ENCODE measurements at regions not wholly inside any gene's neighbourhood (a gene's known extent, or its start where the extent isn't known, plus 50 kb on each side); places are given as distances from the start of the nearest gene placed in this dataset.
"Not testable (repeated sequence)": the region's sequence is repeated elsewhere in the genome, so short reads cannot be mapped to it uniquely, and the experiment has no call there.

DNA sequence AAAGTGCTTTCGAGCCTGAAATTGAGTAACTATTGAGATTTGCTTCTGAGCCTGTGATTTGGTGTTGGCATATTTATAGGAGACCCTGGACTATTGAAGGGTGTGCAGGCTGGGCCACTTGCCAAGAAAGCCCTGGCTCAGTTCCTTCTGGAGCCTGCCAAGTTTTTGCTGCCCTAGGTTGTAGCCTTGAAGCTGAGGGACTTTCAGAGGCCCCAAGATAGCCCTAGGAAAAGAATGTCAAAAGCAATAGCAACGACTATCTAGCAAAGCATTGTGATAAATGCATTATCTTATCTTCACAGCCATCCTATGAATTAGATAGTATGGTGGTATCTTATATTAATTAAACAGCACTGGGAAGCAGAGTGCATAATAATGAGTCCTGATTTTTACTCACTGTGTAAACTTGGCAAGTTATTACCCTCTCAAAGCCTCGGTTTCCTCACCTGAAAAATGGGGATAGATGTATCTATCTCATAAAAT is 473.7 kb upstream of the PODXL start:
- no peak for DNase-seq (ENCODE audit: low spot score)

DNA sequence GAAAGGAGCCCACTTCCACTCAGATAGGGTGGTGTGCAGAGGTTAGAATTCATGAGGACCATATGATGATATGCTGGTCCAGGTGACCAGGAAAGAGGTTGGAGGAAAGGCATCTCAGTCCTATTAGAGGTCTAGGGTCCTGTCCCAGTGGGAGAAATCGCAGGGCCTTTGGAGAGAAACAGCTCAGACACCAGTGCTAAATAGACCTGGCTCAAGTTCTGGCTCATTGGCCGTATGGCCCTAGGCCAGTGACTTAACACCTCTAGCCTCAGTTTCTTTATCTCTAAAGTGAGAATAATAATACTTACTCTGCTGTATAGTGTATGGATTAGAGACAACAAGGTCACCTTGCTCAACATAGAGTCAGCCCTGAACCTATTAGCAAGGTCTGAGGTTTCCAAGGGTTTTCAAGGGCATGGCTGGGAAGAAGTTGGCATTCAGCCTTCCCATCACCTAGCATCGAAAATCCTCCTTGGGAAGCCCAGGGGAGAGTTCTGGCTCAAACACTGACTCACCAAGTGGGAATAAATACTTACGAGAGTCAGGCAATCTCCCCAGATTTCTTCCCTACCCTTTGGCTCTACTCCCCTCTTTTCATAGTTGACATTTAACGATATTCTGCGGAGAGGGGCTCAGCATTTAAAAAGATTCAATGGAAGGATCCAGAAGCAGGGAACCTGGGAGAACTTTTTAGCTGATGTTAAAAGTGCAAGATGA is 473.1 kb upstream of the PODXL start:
- no peak for DNase-seq (ENCODE audit: low spot score)

DNA sequence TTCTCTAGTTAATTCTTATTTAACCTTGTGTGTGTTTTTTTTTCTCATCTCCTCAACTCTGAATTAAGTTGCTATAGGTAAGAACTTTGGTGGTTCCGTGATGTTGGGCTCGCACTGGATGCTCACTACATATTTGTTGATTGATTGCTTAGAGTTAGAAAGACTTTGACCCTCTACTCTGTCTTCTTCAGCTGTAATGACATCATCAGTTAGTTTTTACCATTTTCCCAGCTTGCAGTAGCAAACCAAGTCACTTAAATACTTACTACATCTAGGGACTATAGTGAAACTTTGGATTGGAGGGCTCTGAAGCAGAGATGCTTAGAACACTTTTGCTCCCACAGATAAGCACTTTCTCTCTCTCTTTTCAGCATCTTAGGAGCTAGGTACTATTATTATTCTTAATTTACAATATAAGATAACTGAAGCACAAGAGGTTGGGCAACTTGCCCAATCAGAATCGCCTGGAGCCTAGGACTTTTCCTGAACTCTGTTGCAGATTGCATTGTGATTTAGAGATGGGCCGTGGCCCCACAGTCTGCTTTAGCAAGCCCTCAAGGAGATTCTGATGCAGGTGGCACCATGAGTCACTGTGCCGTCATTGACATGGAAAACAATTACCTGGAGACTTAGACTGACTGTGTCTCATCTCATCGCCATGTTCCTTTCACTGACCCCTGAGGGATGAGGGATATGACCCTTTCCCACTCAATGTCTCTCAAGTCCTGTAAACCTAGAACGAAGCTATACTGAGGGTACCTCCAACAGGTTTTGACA is 471.9 kb upstream of the PODXL start:
- DNase-seq (ENCODE audit: low spot score): no peak

DNA sequence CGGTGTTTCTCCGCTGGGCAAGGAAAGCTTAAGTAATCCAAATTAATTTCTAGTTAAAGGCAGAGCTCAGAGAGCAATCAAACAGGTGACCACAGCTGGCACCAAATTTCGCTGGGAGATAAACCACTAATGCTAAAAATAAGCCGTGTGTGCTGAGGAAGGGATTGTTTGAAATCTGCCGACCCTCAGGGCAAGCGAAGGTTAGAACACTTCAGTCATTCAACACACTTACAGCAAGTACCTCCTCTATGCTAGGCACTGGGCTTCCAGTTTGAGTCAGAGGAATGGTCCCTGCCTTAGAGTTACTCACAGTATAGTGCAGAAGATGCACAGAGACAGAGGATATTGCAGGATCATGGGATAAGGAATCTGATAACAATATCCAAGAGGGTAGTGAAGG is 467.9 kb upstream of the PODXL start:
- no peak for DNase-seq (ENCODE audit: low spot score)

DNA sequence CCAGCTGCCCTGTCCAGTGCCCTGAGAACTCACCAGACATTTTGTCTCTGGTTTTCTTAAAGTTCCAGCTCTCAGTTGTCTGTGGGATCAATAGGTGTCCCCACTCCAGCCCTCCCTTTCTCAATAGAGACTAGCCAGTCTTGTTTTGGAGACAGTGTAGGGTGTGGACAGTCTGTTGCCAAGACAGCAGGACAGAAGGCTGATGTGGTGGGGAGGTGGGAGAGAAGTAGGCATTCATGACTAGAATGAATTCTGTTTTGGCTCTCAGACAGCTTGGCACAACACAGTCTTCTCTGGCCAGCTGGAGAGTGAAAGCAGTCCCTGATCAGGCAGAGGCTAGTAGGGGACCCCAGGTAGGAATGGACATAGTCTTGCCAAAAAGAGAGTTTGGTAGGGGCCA is 467.0 kb upstream of the PODXL start:
- no peak for DNase-seq (ENCODE audit: low spot score)

DNA sequence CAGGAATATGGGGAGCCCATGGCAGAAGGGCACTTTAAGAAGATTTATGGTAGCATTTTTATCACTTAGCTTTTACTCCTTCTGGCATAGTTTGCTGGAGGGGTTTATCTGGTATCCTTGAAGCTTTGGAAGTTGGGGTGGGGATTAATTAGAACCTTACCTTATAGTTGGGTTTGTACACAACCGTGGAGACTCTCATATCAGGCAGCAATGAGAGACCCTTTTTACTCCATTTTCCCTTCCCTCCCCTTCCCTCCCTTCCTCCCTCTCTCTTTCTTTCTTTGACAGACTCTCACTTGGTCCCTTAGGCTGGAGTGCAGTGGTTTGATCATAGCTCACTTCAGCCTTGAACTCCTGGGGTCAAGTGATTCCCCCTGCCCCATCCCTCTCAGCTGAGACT is 465.8 kb upstream of the PODXL start:
- no peak for DNase-seq (ENCODE audit: low spot score)

DNA sequence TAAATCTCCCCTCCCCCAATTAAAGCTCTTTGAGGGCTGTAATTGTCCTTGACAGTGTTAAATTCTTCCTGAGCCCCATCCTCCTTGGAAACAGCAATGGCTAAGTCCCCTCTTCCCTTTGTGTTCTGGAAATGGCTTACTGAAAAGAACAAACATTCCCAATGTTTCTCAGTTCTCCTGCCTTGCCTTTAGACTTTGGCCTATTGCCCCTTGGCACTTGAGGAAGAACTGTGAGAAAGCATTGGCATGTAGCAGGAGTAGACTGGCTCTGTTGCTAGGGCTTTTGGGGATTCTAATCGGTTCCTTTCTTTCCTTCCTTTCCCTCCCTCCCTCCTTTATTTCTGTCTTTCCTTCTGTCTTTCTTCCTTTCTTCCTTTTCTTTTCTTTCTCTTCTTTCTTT is 463.3 kb upstream of the PODXL start:
- no peak for DNase-seq (ENCODE audit: low spot score)

DNA sequence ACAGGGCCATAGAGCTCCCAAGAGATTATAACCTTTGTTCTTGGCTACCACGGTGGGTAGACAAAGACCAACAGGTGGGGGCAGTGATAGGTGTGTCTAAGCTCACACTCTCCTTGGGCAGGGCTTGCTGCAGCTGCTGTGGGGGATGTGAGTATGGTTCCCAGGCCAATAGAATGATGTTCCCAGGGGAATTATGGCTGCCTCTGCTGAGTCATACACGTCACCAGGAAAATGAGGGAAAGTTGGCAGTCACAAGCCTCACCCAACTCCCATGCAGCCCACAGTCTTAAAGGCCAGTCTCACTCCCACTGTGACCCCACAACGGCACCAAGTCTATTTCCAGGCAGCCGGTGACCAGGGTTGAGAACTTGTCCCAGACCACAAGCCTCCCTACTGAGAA is 453.4 kb upstream of the PODXL start:
- DNase-seq (ENCODE audit: low spot score): no peak

DNA sequence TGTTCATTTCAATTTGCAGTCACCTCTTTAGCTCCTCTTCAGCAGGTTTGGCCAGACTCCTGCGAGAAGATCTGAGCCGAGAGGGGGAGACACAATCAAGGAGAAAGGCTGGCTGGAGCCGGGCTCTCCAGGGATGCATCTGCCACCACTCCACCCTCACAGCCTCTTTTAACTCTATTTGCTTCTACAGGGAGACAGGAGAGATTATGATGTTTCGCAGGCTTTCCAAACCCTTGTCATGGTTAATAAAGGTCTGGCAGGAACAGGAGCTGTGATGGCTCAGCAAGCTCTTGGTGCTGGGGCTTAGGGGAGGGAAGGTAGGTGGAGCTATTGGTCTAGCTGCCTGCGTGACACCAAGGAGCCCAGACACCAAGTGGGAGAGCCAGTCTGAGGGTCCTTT is 448.1 kb upstream of the PODXL start:
- DNase-seq (ENCODE audit: low spot score): no peak

DNA sequence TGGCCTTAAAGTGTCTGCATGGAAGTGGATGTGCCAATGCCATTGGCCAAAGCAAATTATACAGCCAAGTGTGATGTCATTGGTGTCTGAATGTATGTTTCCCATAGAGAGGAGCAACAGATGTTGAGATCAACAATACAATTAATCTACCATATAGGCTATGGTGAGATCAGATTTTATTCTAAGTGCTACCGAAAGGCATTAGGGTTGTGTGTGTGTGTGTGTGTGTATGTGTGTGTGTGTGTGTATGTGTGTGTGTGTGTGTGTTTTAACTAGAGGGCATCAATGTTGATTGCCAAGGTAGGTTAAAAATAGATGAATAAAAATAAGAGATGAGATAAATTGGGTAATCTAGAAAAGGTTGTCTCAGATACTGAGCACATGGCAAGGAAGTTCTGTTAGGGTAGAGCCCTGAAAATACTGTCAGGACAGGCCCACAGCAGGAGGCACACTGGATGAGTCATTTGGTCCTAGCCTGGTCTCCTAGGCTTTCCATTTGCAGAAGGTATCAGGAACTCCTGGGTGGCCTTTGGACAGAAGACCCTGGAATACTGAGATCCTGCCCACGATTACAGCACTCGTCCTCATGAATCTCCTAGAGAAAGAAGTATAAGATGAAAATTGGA is 446.0 kb upstream of the PODXL start:
- DNase-seq (ENCODE audit: low spot score): no peak

DNA sequence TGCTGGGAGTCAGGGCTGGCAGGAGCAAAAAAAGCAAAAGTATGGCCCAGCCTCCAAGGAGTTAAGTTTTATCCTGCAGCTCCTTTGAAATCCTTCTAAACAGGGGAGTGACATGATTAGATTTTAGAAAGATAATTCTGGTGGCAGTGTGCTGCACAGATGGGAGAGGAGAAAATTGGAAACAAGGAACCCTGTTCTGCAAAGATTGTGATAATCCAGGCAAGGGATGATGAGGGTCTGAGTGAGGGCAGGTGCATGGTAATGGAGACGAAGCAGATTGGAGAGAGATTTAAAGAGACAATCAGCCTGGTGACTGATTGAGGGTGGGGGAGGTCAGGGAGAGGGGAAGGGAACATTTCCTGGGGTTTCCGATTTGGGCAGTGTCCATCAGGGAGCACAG is 444.7 kb upstream of the PODXL start:
- DNase-seq (ENCODE audit: low spot score): no peak

DNA sequence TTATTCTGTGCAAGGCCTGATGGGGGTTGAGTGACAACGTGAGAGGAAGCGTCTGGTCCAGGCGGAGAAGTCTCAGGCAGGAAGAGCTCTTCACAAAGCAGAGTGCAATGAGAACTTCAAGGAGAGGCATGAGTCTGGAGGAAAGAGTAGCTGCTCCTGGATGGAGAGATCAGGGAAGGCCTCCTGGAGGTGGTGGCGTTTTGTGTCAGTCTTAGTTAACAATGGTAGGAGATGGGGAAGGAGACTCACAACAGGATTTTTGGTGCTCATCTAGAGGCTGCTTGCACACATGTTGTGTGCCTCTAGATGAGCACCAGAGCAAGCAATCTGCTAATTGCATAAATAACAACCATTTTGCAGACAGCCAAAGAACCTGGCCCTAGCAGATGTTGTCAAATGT is 442.8 kb upstream of the PODXL start:
- DNase-seq (ENCODE audit: low spot score): no peak

DNA sequence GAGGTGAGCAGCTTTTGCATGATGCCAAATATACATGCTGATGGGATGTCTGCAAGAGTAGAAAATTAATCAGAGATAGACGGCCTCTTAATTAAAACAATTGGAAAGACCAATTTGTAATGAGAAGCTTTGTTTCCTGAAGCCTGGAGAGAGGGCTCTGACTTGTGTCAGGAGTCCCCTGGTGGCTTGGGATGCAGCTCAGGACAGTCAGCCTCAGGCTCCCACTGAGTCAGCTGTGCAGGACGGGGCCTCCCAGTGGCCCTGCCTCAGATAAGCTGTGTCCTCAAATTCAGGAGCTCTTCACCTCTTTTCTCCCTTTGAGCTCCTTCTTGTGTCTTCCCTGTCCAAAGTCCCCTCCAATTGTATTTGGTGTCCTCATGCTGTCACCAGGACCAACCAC is 438.9 kb upstream of the PODXL start:
- no peak for DNase-seq (ENCODE audit: low spot score)

DNA sequence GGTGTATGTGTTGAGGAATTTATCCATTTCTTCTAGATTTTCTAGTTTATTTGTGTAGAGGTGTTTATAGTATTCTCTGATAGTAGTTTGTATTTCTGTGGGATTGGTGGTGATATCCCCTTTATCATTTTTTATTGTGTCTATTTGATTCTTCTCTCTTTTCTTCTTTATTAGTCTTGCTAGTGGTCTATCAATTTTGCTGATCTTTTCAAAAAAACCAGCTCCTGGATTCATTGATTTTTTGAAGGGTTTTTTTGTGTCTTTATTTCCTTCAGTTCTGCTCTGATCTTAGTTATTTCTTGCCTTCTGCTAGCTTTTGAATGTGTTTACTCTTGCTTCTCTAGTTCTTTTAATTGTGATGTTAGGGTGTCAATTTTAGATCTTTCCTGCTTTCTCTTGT is 424.6 kb upstream of the PODXL start:
- DNase-seq (ENCODE audit: low spot score): not testable (repeated sequence)

DNA sequence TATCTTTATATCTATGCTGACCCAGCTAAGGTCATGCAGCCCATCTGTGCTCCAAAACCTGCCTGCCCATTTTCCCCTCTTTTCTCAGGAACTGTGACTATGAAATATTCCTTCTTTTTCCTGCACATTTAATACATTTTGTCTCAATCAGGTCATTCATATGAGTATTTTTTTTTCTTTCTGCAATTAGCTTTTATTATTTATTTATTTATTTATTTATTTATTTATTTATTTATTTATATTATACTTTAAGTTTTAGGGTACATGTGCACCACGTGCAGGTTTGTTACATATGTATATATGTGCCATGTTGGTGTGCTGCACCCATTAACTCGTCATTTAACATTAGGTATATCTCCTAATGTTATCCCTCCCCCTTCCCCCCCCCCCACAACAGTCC is 421.7 kb upstream of the PODXL start:
- DNase-seq (ENCODE audit: low spot score): not testable (repeated sequence)

DNA sequence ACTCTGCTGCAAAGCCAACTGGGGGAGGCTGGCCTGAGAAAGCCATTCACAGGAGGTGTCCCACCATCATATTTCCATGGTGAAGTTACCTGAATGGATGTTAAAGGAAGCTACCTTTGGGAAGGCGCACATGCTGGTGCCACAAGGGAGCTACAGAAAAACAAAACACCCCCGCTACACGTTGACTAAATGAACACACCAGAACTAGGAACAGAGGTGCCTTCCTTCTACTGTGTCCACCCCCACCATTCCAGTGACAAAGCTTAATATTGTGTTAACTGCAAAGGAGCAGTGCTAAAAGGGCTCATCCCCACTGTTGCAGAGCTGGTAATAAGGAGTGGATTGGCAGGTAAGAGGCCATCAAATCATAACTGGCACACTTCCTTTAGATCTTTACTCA is 420.0 kb upstream of the PODXL start:
- DNase-seq (ENCODE audit: low spot score): no peak

DNA sequence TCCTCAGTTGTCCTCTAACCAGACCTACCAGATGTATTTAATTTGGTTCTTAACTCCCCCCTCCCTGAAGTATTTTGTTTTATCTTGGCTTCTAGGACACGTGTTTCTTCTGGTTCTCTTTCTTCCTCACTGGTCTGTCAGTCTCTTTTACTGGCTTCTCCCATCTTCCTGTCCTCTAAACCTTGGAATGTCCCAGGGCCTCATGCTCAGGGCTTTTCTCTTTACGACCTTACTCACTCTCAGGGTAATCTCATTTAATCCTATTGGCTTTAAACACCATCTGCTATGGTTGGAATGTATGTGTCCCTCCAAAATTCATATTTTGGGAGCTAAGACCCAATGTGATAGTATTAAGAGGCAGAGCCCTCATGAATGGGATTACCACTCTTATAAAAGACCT is 418.2 kb upstream of the PODXL start:
- DNase-seq (ENCODE audit: low spot score): no peak

DNA sequence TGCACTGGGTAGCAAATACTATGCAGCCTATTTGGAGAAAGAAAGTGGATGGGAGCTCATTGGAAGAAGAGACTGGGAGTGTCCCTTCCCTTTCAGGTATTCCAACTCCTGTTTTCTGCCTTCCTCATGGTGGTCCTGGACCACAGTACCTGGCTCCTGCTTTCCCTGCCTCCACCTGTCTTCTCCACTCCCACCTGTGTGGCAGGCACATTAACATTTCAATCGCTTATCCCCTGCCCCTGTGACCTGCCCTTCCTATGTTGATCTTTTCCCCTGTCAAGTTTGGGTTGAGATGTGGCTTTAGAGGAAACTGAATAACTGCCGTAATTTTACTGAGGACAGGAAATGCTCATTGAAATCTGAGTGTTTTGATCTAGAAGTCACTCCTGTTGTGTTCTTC is 415.8 kb upstream of the PODXL start:
- no peak for DNase-seq (ENCODE audit: low spot score)

DNA sequence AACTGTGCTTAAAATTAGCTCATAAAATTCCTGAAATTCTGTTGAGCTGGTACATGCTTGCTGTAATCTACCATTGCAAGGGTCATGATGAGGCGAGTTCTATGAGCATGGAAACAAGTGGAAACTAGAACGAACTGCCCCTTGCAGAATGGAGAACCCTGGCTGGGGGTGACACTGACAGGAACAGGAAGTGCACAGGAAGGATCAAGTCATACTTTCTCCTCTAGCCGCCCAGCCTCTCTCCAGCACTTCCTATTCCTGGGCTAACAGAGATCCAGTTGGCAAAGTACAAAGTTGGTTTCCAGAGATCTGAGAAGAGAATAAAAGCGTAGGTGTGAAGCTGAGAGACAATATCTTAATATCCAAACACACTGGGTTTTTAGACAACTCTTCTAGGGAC is 414.2 kb upstream of the PODXL start:
- peak; percentile 47 for DNase-seq (ENCODE audit: low spot score)

DNA sequence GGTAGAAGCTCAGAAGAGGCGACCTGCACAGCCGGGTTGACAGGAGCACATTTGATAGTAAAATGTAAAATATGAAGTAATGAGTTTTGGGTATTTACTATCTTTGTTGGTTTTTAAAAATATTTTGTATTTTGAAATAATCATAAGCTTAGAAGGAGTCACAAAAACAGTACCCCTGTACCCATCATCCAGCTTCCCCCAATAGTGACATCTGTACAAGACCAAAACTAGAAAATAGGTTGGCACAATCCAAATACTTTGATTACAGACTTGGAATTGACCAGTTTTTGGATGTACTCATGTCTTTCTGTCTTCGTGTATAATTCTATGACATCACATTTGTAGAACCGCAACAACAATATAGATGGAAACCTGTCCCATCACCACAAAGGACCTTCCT is 413.1 kb upstream of the PODXL start:
- DNase-seq (ENCODE audit: low spot score): no peak

DNA sequence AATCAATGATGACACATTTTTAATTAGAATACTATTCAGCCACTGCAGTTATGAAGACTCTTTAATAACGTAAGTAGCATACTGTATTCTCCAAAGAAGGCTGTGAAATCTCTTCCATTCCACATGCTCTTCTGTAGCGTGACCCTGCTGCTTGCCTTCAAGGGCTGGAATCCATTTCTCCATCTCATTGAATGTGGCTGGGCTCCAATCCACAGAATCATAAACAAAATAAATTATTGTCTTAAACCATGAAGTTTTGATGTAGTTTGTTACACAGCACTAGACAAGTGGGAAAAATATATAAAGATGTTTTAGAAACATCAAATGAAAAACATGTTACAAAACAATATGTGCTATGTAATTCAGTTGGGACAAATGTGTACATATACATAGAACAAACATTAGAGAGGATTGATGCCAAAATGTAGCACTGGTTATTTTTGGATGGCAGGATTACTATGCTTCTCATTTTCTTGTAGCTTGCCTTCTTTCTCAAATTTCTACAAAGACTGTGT is 410.8 kb upstream of the PODXL start:
- DNase-seq (ENCODE audit: low spot score): no peak

DNA sequence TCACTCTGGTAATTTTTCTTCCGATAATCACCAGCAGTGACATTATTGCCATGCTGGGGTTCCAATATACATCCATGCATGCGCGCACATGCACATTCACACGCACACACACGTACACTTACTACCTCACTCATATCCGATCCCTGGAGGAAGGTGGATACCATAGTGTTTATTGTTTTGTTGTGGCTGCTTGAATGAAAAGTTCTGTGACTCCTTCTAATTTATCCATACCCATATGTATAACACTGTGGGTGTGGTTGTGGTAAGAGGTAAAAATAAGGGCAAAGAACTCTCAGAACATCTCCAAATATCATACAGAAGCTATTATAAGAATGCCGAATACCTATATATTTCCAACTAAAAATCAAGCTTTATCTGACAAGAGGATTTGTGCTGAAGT is 407.8 kb upstream of the PODXL start:
- DNase-seq (ENCODE audit: low spot score): no peak

DNA sequence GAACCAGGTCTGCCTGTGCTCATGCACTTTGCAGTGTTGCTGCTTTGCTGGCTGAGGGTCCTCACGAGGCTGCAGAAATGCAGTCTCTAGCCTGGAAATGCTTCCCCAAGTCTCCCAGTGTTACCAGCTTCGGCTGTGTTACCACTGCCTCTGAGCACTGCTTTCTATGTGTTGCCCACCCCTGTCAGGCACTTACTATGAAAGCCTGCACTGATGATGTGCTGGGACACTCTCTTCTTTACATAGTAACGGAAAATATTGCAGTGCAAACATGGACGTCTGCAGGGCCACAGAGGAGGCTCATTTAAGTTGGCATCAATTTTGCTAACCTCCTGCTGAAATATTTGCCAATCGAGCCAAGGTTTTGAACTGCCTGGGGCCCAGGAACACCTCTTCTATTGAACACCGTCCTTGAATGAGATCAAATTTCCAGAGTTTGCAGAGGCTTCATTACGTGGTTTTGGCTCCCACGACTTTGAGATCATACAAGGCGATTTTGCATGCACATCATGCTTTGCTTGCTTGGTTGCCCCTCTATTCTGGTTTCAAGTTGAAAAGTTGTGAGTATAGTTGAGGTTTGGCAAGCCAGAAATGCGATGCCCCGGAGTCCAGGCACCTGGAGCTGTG is 404.7 kb upstream of the PODXL start:
- DNase-seq (ENCODE audit: low spot score): no peak

Measured in kidney capillary endothelial cell (primary cell).